ENCODE measurements at regions not wholly inside any gene's neighbourhood (a gene's known extent, or its start where the extent isn't known, plus 50 kb on each side); places are given as distances from the start of the nearest gene placed in this dataset.

GRCh38 chr16:26993511-26993910 lies 73.2 kb upstream of the C16orf82 start:
- Histone ChIP-seq H3K36me3 (ENCODE audit: control insufficient read depth in 2 of 2, insufficient read depth in 2 of 2, low read length in 1 of 2) (no peaks in the 10 kb centered on the region), H3K9ac (ENCODE audit: control insufficient read depth, insufficient read depth, low read length) (no peak overlapping the region), H3K27me3 (replicated peaks in 1 of 2; ENCODE audit: control insufficient read depth in 2 of 2, insufficient read depth in 2 of 2, low read length in 1 of 2) (no peaks in the 10 kb centered on the region; a peak in 2 of 4 replicates), H3K27ac (ENCODE audit: control insufficient read depth, insufficient read depth) (no peak overlapping the region), H3K4me2 (ENCODE audit: control insufficient read depth, insufficient read depth) (no peak overlapping the region), H4K20me1 (ENCODE audit: control insufficient read depth, insufficient read depth) (no peaks in the 10 kb centered on the region), H3K4me1 (ENCODE audit: control insufficient read depth, insufficient read depth, low read length) (no peaks in the 10 kb centered on the region), H3K9me3 (replicated peaks; ENCODE audit: control insufficient read depth, insufficient read depth, low read length) (no peaks in the 10 kb centered on the region), H3K79me2 (ENCODE audit: control insufficient read depth, insufficient read depth, low read length) (no peaks in the 10 kb centered on the region), H3K4me3 (no peak overlapping the region), H2AFZ (ENCODE audit: control insufficient read depth, low read depth, low read length) (no peak overlapping the region)
- 13% methylated on average over 10 of the region's 10 CpGs for WGBS (ENCODE audit: insufficient coverage, insufficient replicate concordance, low lambda C conversion rate, missing lambda C conversion rate)
- ATAC-seq, result no peak
- ChIA-PET POLR2A (no interaction called here), RAD21 (ENCODE audit: unreplicated experiment) (no interaction called here), CTCF (no interaction called here), SMC1A (ENCODE audit: uncharacterized antibody, unreplicated experiment) (no interaction called here)
- TF ChIP-seq ZBTB4 (CRISPR knock-in tag; IDR thresholded peaks at IDR 0.05) (no peak), TAF1 (IDR thresholded peaks at IDR 0.05; ENCODE audit: borderline replicate concordance, low read depth, low read length) (no peak), BCL11A (IDR thresholded peaks at IDR 0.05; ENCODE audit: low read depth, low read length) (no peak), JUND (IDR thresholded peaks at IDR 0.05; ENCODE audit: low read depth, low read length) (no peak), CHD4 (IDR thresholded peaks at IDR 0.05) (no peak), CREB1 (IDR thresholded peaks at IDR 0.05; ENCODE audit: low read depth) (no peak), SMAD5 (IDR thresholded peaks at IDR 0.05; ENCODE audit: low read depth) (no peak), ZNF592 (IDR thresholded peaks at IDR 0.05) (no peak), SUZ12 (IDR thresholded peaks at IDR 0.05; ENCODE audit: unreplicated experiment) (no peak), PBX3 (IDR thresholded peaks at IDR 0.05; ENCODE audit: insufficient replicate concordance, low read depth, low read length) (no peak), RAD21 (IDR thresholded peaks at IDR 0.05; ENCODE audit: insufficient read depth, low read depth, low read length) (no peak), ZZZ3 (IDR thresholded peaks at IDR 0.05; ENCODE audit: control insufficient read depth, insufficient read length, low read depth) (no peak)
- intact Hi-C loops (cut with micrococcal nuclease; ENCODE audit: unreplicated experiment), result no loop called here
- no TSS peak for BruUV-seq (replicated peaks)
- in situ Hi-C loops (cut with MboI), result no loop called here
- no peak for FAIRE-seq
- DNase-seq (ENCODE audit: low read depth, low spot score), result no peak

Measured in GM12878 (cell line).